Tibial artery (tissue), 4 donors: ENCODE measurements at regions not wholly inside any gene's neighbourhood (a gene's known extent, or its start where the extent isn't known, plus 50 kb on each side); places are given as distances from the start of the nearest gene placed in this dataset.

ENCODE experiments used
- DNase-seq, 2 donors: peaks; one replicate each; pipeline ENCODE4 v3.0.0-alpha.2; 2019
- H3K27ac ChIP-seq, 2 donors: fragments of 200-600 bp; sonication (generic) in 1 of 2; 1 replicate in 1 of 2; 2 replicates in 1 of 2; pipeline ENCODE4 v1.5.1; 2018 to 2019; ENCODE audit warnings: mild to moderate bottlenecking in 1 of 2
- H3K27me3 ChIP-seq, 2 donors: fragments of 200-600 bp; sonication (generic) in 1 of 2; one replicate each; pipeline versions ENCODE4 v1.5.1 to v1.6.0; 2016 to 2019
- H3K36me3 ChIP-seq, 3 donors: fragments of 200-600 bp; sonication (generic) in 2 of 3; one replicate each; pipeline ENCODE4 v1.5.1; 2016 to 2019; ENCODE audit warnings: mild to moderate bottlenecking in 2 of 3
- H3K4me1 ChIP-seq, 4 donors: fragments of 200-600 bp; sonication (generic) in 2 of 4; 1 replicate in 3 of 4; 2 replicates in 1 of 4; pipeline ENCODE4 v1.5.1; 2016 to 2019
- H3K4me3 ChIP-seq, 2 donors: fragments of 200-600 bp; sonication (generic) in 1 of 2; 1 replicate in 1 of 2; 2 replicates in 1 of 2; pipeline ENCODE4 v1.5.1; 2018 to 2019; ENCODE audit warnings: mild to moderate bottlenecking in 2 of 2
- H3K9me3 ChIP-seq, 3 donors: fragments of 200-600 bp; sonication (generic) in 1 of 3; one replicate each; pipeline ENCODE4 v1.5.1; 2016 to 2019
- intact Hi-C: fragments of 100-400 bp; cut with DNase I; formaldehyde crosslinking; loops from one replicate; pipeline ENCODE4 v1.15.0; 2023; ENCODE audit warnings: low total_unique reads
- TF ChIP-seq, protein P1 (sequence below), 2 experiments: fragments of 200-600 bp in 1 of 2; fragments of 450-650 bp in 1 of 2; IDR thresholded peaks; one replicate each; pipeline ENCODE4 v1.5.1; 2017 to 2019; ENCODE audit warnings: antibody characterized with exemption in 2 of 2, mild to moderate bottlenecking in 1 of 2, moderate library complexity in 1 of 2

DNA sequence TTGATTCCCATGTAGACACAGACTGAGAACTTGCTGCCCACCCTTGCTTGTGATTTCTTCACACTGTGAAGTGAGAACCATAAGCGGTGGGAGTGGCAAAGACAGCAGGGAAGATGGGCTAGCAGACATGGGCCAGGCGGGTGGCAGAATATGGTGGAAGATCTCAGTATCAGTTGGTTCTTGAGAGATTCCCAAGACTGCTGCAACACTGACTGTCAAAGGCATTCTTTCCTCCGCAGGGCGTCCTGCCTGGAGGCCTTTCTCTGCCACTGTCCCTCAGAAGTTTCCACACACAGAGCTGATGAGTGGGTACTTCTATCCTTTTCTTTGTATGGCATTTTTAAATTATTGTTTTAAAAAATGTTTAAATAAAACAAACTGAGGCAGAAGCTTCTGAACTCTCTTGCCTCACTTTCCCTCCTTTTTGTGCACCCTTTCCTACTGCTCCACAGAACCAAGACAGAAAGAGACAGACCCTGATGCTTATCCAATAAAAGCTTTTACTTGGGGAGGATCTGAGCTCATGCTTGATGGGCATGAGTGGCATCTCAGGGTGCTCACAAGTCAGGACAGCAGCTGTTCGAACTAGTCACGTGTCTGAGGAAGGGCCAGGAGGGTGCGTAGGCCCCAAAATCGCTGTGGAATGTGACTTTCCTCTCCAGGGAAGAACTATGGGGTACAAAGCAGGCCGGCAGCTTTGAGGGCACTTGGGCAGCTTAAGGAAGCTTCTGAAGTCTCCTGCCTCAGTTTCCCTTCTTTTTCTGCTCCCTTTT, 104.7 kb upstream of the PCGF5 start:
- intact Hi-C loops: no loop called here
- Histone ChIP-seq H3K9me3 (no peaks in the 10 kb centered on the region), H3K4me1 (peaks cover 0 to 20% (median 4%) of the 10 kb centered on the region in 4 donors), H3K4me3 (no peak overlapping the region), H3K27ac (no peak overlapping the region), H3K27me3 (no peaks in the 10 kb centered on the region), H3K36me3 (no peaks in the 10 kb centered on the region)
- no peak for DNase-seq
- TF ChIP-seq, protein P1, sequence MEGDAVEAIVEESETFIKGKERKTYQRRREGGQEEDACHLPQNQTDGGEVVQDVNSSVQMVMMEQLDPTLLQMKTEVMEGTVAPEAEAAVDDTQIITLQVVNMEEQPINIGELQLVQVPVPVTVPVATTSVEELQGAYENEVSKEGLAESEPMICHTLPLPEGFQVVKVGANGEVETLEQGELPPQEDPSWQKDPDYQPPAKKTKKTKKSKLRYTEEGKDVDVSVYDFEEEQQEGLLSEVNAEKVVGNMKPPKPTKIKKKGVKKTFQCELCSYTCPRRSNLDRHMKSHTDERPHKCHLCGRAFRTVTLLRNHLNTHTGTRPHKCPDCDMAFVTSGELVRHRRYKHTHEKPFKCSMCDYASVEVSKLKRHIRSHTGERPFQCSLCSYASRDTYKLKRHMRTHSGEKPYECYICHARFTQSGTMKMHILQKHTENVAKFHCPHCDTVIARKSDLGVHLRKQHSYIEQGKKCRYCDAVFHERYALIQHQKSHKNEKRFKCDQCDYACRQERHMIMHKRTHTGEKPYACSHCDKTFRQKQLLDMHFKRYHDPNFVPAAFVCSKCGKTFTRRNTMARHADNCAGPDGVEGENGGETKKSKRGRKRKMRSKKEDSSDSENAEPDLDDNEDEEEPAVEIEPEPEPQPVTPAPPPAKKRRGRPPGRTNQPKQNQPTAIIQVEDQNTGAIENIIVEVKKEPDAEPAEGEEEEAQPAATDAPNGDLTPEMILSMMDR (IDR thresholded peaks at IDR 0.05): no peak

DNA sequence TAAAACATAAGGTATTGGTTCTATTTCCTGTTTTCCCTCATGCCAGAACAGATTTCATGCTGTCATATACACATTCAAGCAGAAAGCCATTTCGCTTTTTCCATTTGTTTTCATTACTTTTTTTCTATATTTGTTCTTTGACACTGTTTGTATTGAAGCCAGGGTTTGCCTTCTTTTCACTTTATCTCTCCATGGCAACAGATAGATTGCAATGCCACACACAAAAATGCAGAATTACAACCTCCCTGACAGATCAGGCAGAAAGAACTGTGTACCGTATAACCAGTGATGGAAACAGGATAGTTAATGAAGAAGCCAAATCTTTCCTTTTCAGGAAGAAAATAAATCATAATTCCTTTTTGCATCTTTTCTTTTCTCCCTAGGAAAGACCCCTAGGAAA, 103.0 kb upstream of the PCGF5 start:
- intact Hi-C loops: no loop called here
- no peaks in the 10 kb centered on the region for H3K9me3 ChIP-seq
- H3K36me3 ChIP-seq: no peaks in the 10 kb centered on the region
- no peak for DNase-seq
- H3K4me3 ChIP-seq: no peak overlapping the region
- TF ChIP-seq, protein P1 (IDR thresholded peaks at IDR 0.05): no peak
- peaks cover 0 to 14% (median 0%) of the 10 kb centered on the region in 4 donors for H3K4me1 ChIP-seq
- no peak overlapping the region for H3K27ac ChIP-seq
- H3K27me3 ChIP-seq: no peaks in the 10 kb centered on the region

DNA sequence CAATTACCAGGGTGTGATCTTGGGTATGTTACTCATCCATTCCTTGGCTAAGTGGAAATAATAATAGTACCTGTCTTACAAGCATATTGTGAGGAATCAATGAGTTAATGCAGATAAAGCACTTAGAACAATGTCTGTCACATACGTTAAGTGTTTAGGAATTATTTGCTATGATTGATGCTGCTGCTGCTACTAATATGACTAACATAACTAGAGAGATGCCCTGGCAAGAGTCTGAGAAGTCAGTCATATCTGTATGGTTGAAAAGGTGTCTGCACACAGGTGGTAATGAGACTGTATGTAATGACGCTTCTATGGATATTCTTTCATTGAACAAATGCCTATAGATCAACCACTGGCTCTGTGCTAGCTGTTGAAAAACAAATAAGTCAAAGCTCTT, 100.1 kb upstream of the PCGF5 start:
- TF ChIP-seq, protein P1 (IDR thresholded peaks at IDR 0.05): no peak
- Histone ChIP-seq H3K27ac (no peak overlapping the region), H3K4me3 (no peak overlapping the region), H3K36me3 (no peaks in the 10 kb centered on the region), H3K27me3 (no peaks in the 10 kb centered on the region), H3K9me3 (no peaks in the 10 kb centered on the region), H3K4me1 (peaks cover 0 to 14% (median 0%) of the 10 kb centered on the region in 4 donors)
- intact Hi-C loops: no loop called here
- no peak for DNase-seq

DNA sequence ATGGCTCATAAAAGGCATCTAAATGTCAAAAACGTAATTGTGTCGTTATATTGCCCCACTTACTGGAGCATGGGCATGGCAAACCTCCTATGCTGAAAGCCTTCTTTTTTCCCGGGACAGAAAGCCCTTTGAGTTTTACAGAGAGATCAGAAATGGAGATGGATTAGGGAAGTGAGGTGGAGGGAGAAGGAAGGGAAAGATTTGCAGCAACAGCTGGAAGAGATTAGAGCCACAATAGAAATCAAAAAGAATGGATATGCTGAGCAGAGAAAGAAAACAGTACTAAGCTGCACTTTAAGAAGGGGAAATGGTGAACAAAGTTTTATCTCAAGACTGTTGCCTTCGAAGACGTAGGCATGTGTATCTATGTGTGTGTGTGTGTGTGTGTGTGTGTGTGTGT, 97.2 kb upstream of the PCGF5 start:
- H3K4me1 ChIP-seq: no peaks in the 10 kb centered on the region
- no peak for DNase-seq
- no peak overlapping the region for H3K27ac ChIP-seq
- TF ChIP-seq, protein P1 (IDR thresholded peaks at IDR 0.05): no peak
- H3K9me3 ChIP-seq: no peaks in the 10 kb centered on the region
- no peak overlapping the region for H3K4me3 ChIP-seq
- no peaks in the 10 kb centered on the region for H3K36me3 ChIP-seq
- no peaks in the 10 kb centered on the region for H3K27me3 ChIP-seq
- intact Hi-C loops: no loop called here

DNA sequence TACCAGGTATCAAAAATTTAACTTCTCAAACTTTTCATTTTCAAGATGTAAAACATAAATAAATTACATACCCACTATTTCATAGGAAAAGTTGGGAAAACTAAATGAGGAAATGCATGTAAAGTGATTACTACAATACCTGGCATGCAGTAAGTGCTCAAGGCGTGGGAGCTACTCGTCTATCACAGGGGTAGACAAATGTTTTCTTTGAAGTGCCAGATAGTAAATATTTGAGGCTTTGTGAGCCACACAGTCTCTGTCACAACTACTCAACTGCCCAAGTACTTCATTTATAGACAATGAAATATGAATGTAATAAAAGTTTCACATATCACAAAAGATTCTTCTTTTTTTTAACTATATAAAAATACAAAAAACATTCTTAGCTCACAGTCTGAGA, 96.4 kb upstream of the PCGF5 start:
- DNase-seq: no peak
- Histone ChIP-seq H3K27ac (no peak overlapping the region), H3K4me3 (no peak overlapping the region), H3K4me1 (no peaks in the 10 kb centered on the region), H3K9me3 (no peaks in the 10 kb centered on the region), H3K27me3 (no peaks in the 10 kb centered on the region), H3K36me3 (no peaks in the 10 kb centered on the region)
- intact Hi-C loops: no loop called here
- TF ChIP-seq, protein P1 (IDR thresholded peaks at IDR 0.05): no peak
